Osteocyte (in vitro differentiated cells): ENCODE measurements at regions not wholly inside any gene's neighbourhood (a gene's known extent, or its start where the extent isn't known, plus 50 kb on each side); places are given as distances from the start of the nearest gene placed in this dataset.

Experiments
- DNase-seq: peaks from one replicate; pipeline ENCODE4 v3.0.0; 2021; ENCODE audit warnings: mixed read lengths; ENCODE audit not compliant: unreplicated experiment; ENCODE audit errors: extremely low spot score
- H3K27ac Mint-ChIP-seq: one replicate; pipeline ENCODE4 v1.8.0; 2021; ENCODE audit warnings: mild to moderate bottlenecking, mixed read lengths; ENCODE audit not compliant: unreplicated experiment
- H3K27me3 Mint-ChIP-seq: one replicate; pipeline ENCODE4 v1.8.0; 2021; ENCODE audit warnings: mixed read lengths; ENCODE audit not compliant: unreplicated experiment
- H3K36me3 Mint-ChIP-seq: one replicate; pipeline ENCODE4 v1.8.0; 2021; ENCODE audit warnings: mixed read lengths; ENCODE audit not compliant: unreplicated experiment
- H3K4me1 Mint-ChIP-seq: one replicate; pipeline ENCODE4 v1.8.0; 2021; ENCODE audit warnings: mixed read lengths; ENCODE audit not compliant: unreplicated experiment
- H3K4me3 Mint-ChIP-seq: one replicate; pipeline ENCODE4 v1.8.0; 2021; ENCODE audit warnings: mild to moderate bottlenecking, moderate library complexity, mixed read lengths; ENCODE audit not compliant: unreplicated experiment
- H3K9me3 Mint-ChIP-seq: one replicate; pipeline ENCODE4 v1.8.0; 2021; ENCODE audit warnings: mixed read lengths; ENCODE audit not compliant: unreplicated experiment
- CTCF ChIP-seq: fragments of 200-600 bp; sonication (generic); IDR thresholded peaks from 2 replicates; pipeline ENCODE4 v1.5.0; 2021; ENCODE audit warnings: antibody characterized with exemption, mild to moderate bottlenecking, moderate library complexity

GRCh38 chr5:10059980-10060379 lies 189.7 kb downstream of the ATPSCKMT start:
- no peak overlapping the region for H3K27ac Mint-ChIP-seq
- no peaks in the 10 kb centered on the region for H3K9me3 Mint-ChIP-seq
- H3K4me3 Mint-ChIP-seq: no peak overlapping the region
- no peaks in the 10 kb centered on the region for H3K36me3 Mint-ChIP-seq
- TF ChIP-seq CTCF: no peak
- no peaks in the 10 kb centered on the region for H3K4me1 Mint-ChIP-seq
- DNase-seq: no peak
- peaks cover 24% of the 10 kb centered on the region for H3K27me3 Mint-ChIP-seq

GRCh38 chr5:10059556-10059955 lies 190.1 kb downstream of the ATPSCKMT start:
- DNase-seq: no peak
- H3K27me3 Mint-ChIP-seq: peaks cover 24% of the 10 kb centered on the region
- no peak overlapping the region for H3K27ac Mint-ChIP-seq
- H3K36me3 Mint-ChIP-seq: no peaks in the 10 kb centered on the region
- H3K9me3 Mint-ChIP-seq: no peaks in the 10 kb centered on the region
- no peaks in the 10 kb centered on the region for H3K4me1 Mint-ChIP-seq
- TF ChIP-seq CTCF: no peak
- no peak overlapping the region for H3K4me3 Mint-ChIP-seq

- H3K9me3 Mint-ChIP-seq: peaks cover 6% of the 10 kb centered on the region
- H3K4me1 Mint-ChIP-seq: no peaks in the 10 kb centered on the region
- peaks cover 6% of the 10 kb centered on the region for H3K36me3 Mint-ChIP-seq
- peak overlapping the region; percentile 23 for H3K27ac Mint-ChIP-seq
- no peak overlapping the region for H3K4me3 Mint-ChIP-seq
- no peak for TF ChIP-seq CTCF
- peaks cover 24% of the 10 kb centered on the region for H3K27me3 Mint-ChIP-seq
- no peak for DNase-seq
These were observed 192.3 kb downstream of the ATPSCKMT start for GRCh38 chr5:10057356-10057755.

- Mint-ChIP-seq H3K9me3 (peaks cover 8% of the 10 kb centered on the region), H3K27me3 (peaks cover 24% of the 10 kb centered on the region), H3K4me3 (no peak overlapping the region), H3K4me1 (no peaks in the 10 kb centered on the region), H3K36me3 (peaks cover 8% of the 10 kb centered on the region), H3K27ac (no peak overlapping the region)
- TF ChIP-seq CTCF: no peak
- DNase-seq: no peak
These were observed 193.4 kb downstream of the ATPSCKMT start for GRCh38 chr5:10056228-10056760.

- Mint-ChIP-seq H3K36me3 (peaks cover 8% of the 10 kb centered on the region), H3K4me3 (no peak overlapping the region), H3K27ac (peak overlapping the region; percentile 34), H3K9me3 (peaks cover 8% of the 10 kb centered on the region), H3K27me3 (no peaks in the 10 kb centered on the region), H3K4me1 (peaks cover 12% of the 10 kb centered on the region)
- DNase-seq: no peak
- TF ChIP-seq CTCF: no peak
These were observed 199.7 kb downstream of the ATPSCKMT start for GRCh38 chr5:10049858-10050455.
